IPS-20b (cell line): ENCODE measurements at regions not wholly inside any gene's neighbourhood (a gene's known extent, or its start where the extent isn't known, plus 50 kb on each side); places are given as distances from the start of the nearest gene placed in this dataset.

ENCODE experiments used
- H3K27ac ChIP-seq: one replicate; pipeline ENCODE4 v1.5.1; 2013; ENCODE audit warnings: low read length
- H3K27me3 ChIP-seq: 2 replicates; pipeline ENCODE4 v1.6.1; 2013; ENCODE audit warnings: mild to moderate bottlenecking, low read length, inconsistent platforms; ENCODE audit not compliant: insufficient read depth
- H3K36me3 ChIP-seq: 2 replicates; pipeline ENCODE4 v1.6.1; 2013; ENCODE audit warnings: low read depth, mild to moderate bottlenecking, inconsistent platforms, low read length, moderate library complexity; ENCODE audit not compliant: insufficient read depth
- H3K4me1 ChIP-seq: 2 replicates; pipeline ENCODE4 v1.6.1; 2013; ENCODE audit warnings: mild to moderate bottlenecking, control low read depth, inconsistent platforms, low read length, moderate library complexity; ENCODE audit not compliant: insufficient read depth
- H3K4me3 ChIP-seq: 2 replicates; pipeline ENCODE4 v1.5.1; 2013; ENCODE audit warnings: mild to moderate bottlenecking, low read length, inconsistent platforms
- H3K9ac ChIP-seq: 2 replicates; pipeline ENCODE4 v1.6.1; 2013; ENCODE audit warnings: low read depth, mild to moderate bottlenecking, inconsistent platforms, low read length, moderate library complexity
- H3K9me3 ChIP-seq: 2 replicates; pipeline ENCODE4 v1.6.1; 2013; ENCODE audit warnings: mild to moderate bottlenecking, low read depth, low read length, inconsistent platforms; ENCODE audit not compliant: insufficient read depth

GRCh38 chr12:38484821-38485449, 168.4 kb downstream of the ALG10B start:
- no peak overlapping the region for H3K9ac ChIP-seq
- no peaks in the 10 kb centered on the region for H3K36me3 ChIP-seq
- H3K27ac ChIP-seq = no peak overlapping the region
- 0 out of 2 replicates have a peak, but pooled peaks cover 4% of the 10 kb centered on the region for H3K9me3 ChIP-seq
- H3K27me3 ChIP-seq = no peaks in the 10 kb centered on the region
- H3K4me3 ChIP-seq = 0 out of 2 replicates have a peak overlapping the region, but pooled peaks have one; percentile 11
- H3K4me1 ChIP-seq = peaks cover 28% of the 10 kb centered on the region; the same call in 1 of the 2 replicates

DNA sequence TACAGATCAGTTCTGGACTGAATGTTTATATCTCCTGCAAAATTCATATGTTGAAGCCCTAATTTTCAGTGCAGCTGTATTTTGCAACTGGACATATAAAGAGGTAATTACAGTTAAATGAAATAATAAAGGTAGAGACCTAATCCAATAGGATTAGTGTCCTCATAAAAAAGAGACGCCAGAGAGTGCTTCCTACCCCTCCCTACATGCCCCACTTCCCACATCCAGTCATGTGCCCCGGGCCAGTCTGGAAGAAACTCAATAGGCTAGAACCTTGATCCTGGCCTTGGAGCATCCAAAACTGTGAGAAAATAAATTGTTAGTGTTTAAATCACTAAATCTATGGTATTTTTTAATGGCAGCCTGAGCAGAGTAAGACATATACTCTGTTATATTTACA, 172.3 kb downstream of the ALG10B start:
- Histone ChIP-seq H3K4me1 (peaks cover 28% of the 10 kb centered on the region; the same call in 1 of the 2 replicates), H3K36me3 (no peaks in the 10 kb centered on the region), H3K27me3 (no peaks in the 10 kb centered on the region), H3K9me3 (no peaks in the 10 kb centered on the region), H3K9ac (no peak overlapping the region), H3K4me3 (no peak overlapping the region), H3K27ac (no peak overlapping the region)

DNA sequence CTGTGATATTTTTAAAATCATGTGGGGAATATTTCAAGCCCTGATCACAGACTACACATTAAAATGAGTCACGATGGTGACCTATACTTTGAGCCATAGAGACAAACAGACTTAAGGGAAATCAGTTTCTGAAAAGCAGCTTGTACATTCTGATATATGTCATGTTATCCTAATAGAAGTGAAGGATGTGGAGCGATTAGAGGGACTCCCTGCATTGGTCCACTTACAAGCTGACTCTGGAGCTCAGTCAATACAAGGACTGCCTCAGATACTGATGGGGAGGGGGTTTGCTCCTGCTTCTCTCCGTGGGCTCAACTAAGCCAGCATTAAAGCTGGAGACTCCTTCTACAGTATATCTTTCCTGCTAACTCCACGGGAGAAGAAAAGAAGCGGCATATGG, 173.5 kb downstream of the ALG10B start:
- Histone ChIP-seq H3K4me3 (no peak overlapping the region), H3K9ac (no peak overlapping the region), H3K27ac (no peak overlapping the region), H3K9me3 (no peaks in the 10 kb centered on the region), H3K27me3 (no peaks in the 10 kb centered on the region), H3K36me3 (no peaks in the 10 kb centered on the region), H3K4me1 (peaks cover 18% of the 10 kb centered on the region; the same call in 1 of the 2 replicates)

DNA sequence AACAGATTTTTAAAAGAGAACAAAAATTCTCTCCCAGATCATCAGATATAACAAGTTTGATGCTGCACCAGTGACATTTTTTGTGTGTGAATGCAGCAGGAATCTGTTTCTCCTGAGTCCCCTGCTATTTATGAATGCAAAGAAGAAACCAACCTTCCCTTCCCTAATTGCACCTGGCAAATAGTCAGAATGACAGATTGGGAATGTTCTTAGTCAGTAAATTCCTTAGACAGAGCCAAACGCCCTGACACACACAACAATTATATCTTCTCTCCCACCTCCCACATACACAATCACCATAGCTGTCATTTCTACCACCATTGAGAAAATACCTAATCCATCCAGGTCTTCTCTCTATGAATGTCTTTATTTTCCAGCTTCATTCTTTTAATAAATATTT, 174.4 kb downstream of the ALG10B start:
- no peaks in the 10 kb centered on the region for H3K27me3 ChIP-seq
- peaks cover 10% of the 10 kb centered on the region; the same call in 1 of the 2 replicates for H3K4me1 ChIP-seq
- H3K4me3 ChIP-seq = no peak overlapping the region
- H3K27ac ChIP-seq = no peak overlapping the region
- no peaks in the 10 kb centered on the region for H3K36me3 ChIP-seq
- H3K9me3 ChIP-seq = no peaks in the 10 kb centered on the region
- no peak overlapping the region for H3K9ac ChIP-seq

- H3K9me3 ChIP-seq = peaks cover 8% of the 10 kb centered on the region; the same call in 1 of the 2 replicates
- H3K9ac ChIP-seq = no peak overlapping the region
- no peaks in the 10 kb centered on the region for H3K27me3 ChIP-seq
- H3K4me1 ChIP-seq = no peaks in the 10 kb centered on the region
- no peak overlapping the region for H3K4me3 ChIP-seq
- H3K36me3 ChIP-seq = no peaks in the 10 kb centered on the region
- H3K27ac ChIP-seq = no peak overlapping the region
Observed at GRCh38 chr12:38501481-38501880, 184.9 kb downstream of the ALG10B start.

DNA sequence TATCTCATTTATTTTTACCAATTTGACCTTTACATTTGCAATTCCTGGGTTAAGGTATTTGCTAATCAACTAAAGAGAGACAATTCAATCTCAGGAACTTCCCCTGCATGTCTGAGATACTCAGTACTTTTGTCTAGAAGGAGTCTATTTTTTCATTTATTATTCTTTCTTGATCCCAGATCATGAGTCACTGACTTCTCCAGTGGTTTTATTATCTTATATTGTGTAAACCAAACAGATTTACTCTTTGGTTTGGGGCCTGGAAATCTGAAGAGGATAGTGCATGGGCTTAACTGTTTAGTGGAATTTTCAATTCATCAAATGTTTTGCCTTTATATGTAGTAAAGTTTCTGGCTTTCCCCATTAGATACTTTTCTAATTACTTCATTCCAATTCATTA, 185.4 kb downstream of the ALG10B start:
- H3K36me3 ChIP-seq = no peaks in the 10 kb centered on the region
- H3K27me3 ChIP-seq = no peaks in the 10 kb centered on the region
- H3K27ac ChIP-seq = no peak overlapping the region
- H3K4me3 ChIP-seq = no peak overlapping the region
- H3K4me1 ChIP-seq = no peaks in the 10 kb centered on the region; the same call in 1 of the 2 replicates
- H3K9me3 ChIP-seq = peaks cover 7% of the 10 kb centered on the region; the same call in 1 of the 2 replicates
- no peak overlapping the region for H3K9ac ChIP-seq

DNA sequence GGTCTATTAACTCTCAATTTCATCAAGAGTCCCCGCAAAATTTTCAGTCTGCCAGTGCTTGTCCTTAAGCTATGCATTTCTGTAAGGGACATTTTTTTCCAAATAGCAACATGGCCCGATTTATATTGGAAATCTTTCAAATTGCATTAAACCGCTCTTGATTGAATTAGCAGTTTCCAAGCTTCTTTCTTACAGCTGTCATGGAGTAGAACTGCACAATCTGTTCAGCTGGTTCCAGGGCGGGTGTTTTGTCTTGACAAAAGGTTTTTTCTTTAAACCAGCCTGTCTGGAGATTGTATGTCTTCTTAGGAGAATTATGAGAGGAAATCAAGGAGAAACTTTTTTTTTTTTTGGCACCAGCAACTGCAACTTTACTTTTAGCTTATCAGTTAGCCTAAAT, 185.8 kb downstream of the ALG10B start:
- Histone ChIP-seq H3K9me3 (peaks cover 3% of the 10 kb centered on the region; the same call in 1 of the 2 replicates), H3K36me3 (no peaks in the 10 kb centered on the region), H3K4me3 (no peak overlapping the region), H3K4me1 (no peaks in the 10 kb centered on the region; the same call in 1 of the 2 replicates), H3K9ac (no peak overlapping the region), H3K27ac (no peak overlapping the region), H3K27me3 (no peaks in the 10 kb centered on the region)

DNA sequence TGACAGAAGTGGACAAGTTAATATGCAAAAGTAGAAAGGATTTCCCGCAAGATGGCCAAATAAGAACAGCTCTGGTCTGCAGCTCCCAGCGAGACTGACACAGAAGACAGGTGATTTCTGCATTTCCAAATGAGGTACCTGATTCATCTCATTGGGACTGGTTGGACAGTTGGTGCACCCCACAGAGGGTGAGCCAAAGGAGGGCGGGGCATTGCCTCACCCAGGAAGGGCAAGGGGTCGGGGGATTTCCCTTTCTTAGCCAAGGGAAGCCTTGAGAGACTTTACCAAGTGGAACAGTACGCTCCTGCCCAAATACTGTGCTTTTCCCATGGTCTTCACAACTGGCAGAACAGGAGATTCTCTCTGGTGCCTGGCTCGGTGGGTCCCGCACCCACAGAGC, 191.3 kb downstream of the ALG10B start:
- Histone ChIP-seq H3K27ac (no peak overlapping the region), H3K4me1 (no peaks in the 10 kb centered on the region; the same call in 1 of the 2 replicates), H3K9me3 (no peaks in the 10 kb centered on the region), H3K9ac (no peak overlapping the region), H3K36me3 (no peaks in the 10 kb centered on the region), H3K4me3 (no peak overlapping the region), H3K27me3 (no peaks in the 10 kb centered on the region)

- Histone ChIP-seq H3K36me3 (no peaks in the 10 kb centered on the region), H3K9me3 (no peaks in the 10 kb centered on the region), H3K27ac (no peak overlapping the region), H3K4me3 (no peak overlapping the region), H3K27me3 (no peaks in the 10 kb centered on the region), H3K9ac (no peak overlapping the region), H3K4me1 (no peaks in the 10 kb centered on the region; the same call in 1 of the 2 replicates)
Observed at GRCh38 chr12:38508246-38508645, 191.7 kb downstream of the ALG10B start.

- no peak overlapping the region for H3K27ac ChIP-seq
- no peaks in the 10 kb centered on the region for H3K36me3 ChIP-seq
- no peak overlapping the region; the same call in 1 of the 2 replicates for H3K4me3 ChIP-seq
- no peaks in the 10 kb centered on the region for H3K9me3 ChIP-seq
- no peaks in the 10 kb centered on the region for H3K27me3 ChIP-seq
- no peak overlapping the region for H3K9ac ChIP-seq
- H3K4me1 ChIP-seq = peaks cover 7% of the 10 kb centered on the region; the same call in 1 of the 2 replicates
Observed at GRCh38 chr12:38515912-38516311, 199.3 kb downstream of the ALG10B start.

DNA sequence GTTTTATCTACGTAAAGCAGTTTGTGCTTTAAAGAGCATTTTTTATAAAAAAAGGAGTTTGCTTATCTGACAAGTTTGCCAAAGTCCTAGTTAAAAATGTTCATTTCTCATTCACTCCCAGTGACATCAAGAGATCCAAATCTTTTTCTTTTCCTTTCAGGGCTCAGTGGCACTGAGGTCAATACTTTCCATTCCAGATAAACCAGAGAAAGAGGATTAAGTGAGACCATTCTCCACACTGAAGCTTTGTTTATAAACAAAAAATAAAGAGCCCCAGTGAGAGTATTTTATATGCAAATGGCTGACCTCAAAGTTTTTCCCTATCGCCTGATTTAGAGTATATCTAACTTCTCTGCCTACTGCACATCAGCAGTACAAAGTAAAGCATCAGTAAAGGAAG, 199.8 kb downstream of the ALG10B start:
- Histone ChIP-seq H3K4me3 (peak overlapping the region; percentile 20; the same call in 1 of the 2 replicates), H3K27ac (no peak overlapping the region), H3K27me3 (no peaks in the 10 kb centered on the region), H3K4me1 (peaks cover 7% of the 10 kb centered on the region; the same call in 1 of the 2 replicates), H3K9ac (no peak overlapping the region), H3K9me3 (no peaks in the 10 kb centered on the region), H3K36me3 (no peaks in the 10 kb centered on the region)

GRCh38 chr12:38523920-38524319, 207.3 kb downstream of the ALG10B start:
- H3K27ac ChIP-seq = no peak overlapping the region
- H3K9ac ChIP-seq = no peak overlapping the region
- H3K27me3 ChIP-seq = no peaks in the 10 kb centered on the region

More at GRCh38 chr12:38523920-38524319, 207.3 kb downstream of the ALG10B start:
- Histone ChIP-seq H3K4me1 (no peaks in the 10 kb centered on the region), H3K4me3 (no peak overlapping the region), H3K36me3 (no peaks in the 10 kb centered on the region), H3K9me3 (no peaks in the 10 kb centered on the region)
